Caco-2 (cell line): ENCODE measurements at regions not wholly inside any gene's neighbourhood (a gene's known extent, or its start where the extent isn't known, plus 50 kb on each side); places are given as distances from the start of the nearest gene placed in this dataset.

Source experiments
- BruUV-seq: library from RNA; stranded (reverse); fragments of 400-500 nt; replicated peaks from 2 replicates; lab custom pipeline; 2021; lab: Mats Ljungman, UMichigan
- CTCF ChIA-PET: fragments of 300-600 bp; sonication (Branson Sonifier 250); formaldehyde crosslinking; loops from one replicate; lab custom pipeline; 2022; ENCODE audit warnings: antibody characterized with exemption; lab: Charles Lee
- POLR2A ChIA-PET: fragments of 300-600 bp; sonication (Branson Sonifier 250); formaldehyde crosslinking; loops from one replicate; lab custom pipeline; 2022; ENCODE audit warnings: antibody characterized with exemption; lab: Charles Lee
- DNase-seq, 2 experiments: peaks; one replicate each; pipeline versions ENCODE4 v3.0.0 to v3.0.0-alpha.2; 2020 to 2022
- H3K27me3 ChIP-seq: replicated peaks from 2 replicates; pipeline ENCODE4 v1.6.0; 2011; ENCODE audit warnings: low read length; ENCODE audit not compliant: control insufficient read depth, insufficient read depth
- H3K36me3 ChIP-seq: 2 replicates; pipeline ENCODE4 v1.5.1; 2011; ENCODE audit warnings: low read length; ENCODE audit not compliant: control insufficient read depth, insufficient read depth
- H3K4me1 ChIP-seq: fragments of 250-450 bp; sonication (Bioruptor Pico); 2 replicates; pipeline ENCODE4 v1.5.1; 2020; ENCODE audit warnings: mild to moderate bottlenecking
- H3K4me3 ChIP-seq: 2 replicates; pipeline ENCODE4 v1.5.1; 2011; ENCODE audit warnings: low read depth, mild to moderate bottlenecking, control low read depth, low read length
- H3K9me3 ChIP-seq: fragments of 250-450 bp; sonication (Bioruptor Pico); 2 replicates; pipeline ENCODE4 v1.5.1; 2020; ENCODE audit warnings: mild to moderate bottlenecking, moderate library complexity
- H3K27ac Mint-ChIP-seq: one replicate; pipeline ENCODE4 v1.8.0; 2022; ENCODE audit warnings: mixed read lengths; ENCODE audit not compliant: unreplicated experiment
- H3K27me3 Mint-ChIP-seq: one replicate; pipeline ENCODE4 v1.8.0; 2022; ENCODE audit warnings: mixed read lengths; ENCODE audit not compliant: insufficient read depth, unreplicated experiment
- H3K36me3 Mint-ChIP-seq: one replicate; pipeline ENCODE4 v1.8.0; 2022; ENCODE audit warnings: mild to moderate bottlenecking, mixed read lengths; ENCODE audit not compliant: insufficient read depth, unreplicated experiment
- H3K4me1 Mint-ChIP-seq: one replicate; pipeline ENCODE4 v1.8.0; 2022; ENCODE audit warnings: low read depth, mixed read lengths; ENCODE audit not compliant: unreplicated experiment
- H3K4me3 Mint-ChIP-seq: one replicate; pipeline ENCODE4 v1.8.0; 2022; ENCODE audit warnings: mild to moderate bottlenecking, moderate library complexity, mixed read lengths; ENCODE audit not compliant: unreplicated experiment
- H3K9me3 Mint-ChIP-seq: one replicate; pipeline ENCODE4 v1.8.0; 2022; ENCODE audit warnings: mixed read lengths; ENCODE audit not compliant: unreplicated experiment
- intact Hi-C: fragments of 100-400 bp; cut with micrococcal nuclease; formaldehyde crosslinking; loops from one replicate; pipeline ENCODE4 v1.10.0; 2022; ENCODE audit not compliant: unreplicated experiment
- TF ChIP-seq, protein P1 (sequence below), 2 experiments: fragments of 200-600 bp in 1 of 2; IDR thresholded peaks; 1 replicate in 1 of 2; 2 replicates in 1 of 2; pipeline versions ENCODE4 v1.5.1 to v1.8.0; 2011 to 2022; ENCODE audit warnings: antibody characterized with exemption in 1 of 2, control low read depth in 1 of 2, inconsistent platforms in 1 of 2, low read depth in 1 of 2, low read length in 1 of 2, mild to moderate bottlenecking in 1 of 2, moderate library complexity in 1 of 2; ENCODE audit not compliant: insufficient read depth in 1 of 2, severe bottlenecking in 1 of 2, unreplicated experiment in 1 of 2

DNA sequence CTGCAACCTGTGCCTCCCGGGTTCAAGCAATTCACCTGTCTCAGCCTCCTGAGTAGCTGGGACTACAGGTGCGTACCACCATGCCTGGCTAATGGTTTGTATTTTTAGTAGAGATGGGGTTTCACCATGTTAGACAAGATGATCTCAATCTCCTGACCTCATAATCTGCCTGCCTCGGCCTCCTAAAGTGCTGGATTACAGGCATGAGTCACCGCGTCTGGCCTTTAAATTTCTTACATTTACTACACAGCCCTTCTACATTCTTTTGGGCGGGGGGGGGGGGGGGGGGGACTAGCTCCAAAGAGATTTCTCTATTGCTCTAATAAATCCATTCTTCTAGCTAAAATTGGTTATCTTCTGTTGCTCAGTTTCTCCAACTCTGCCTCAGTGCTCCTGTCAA is 964.9 kb upstream of the ACVR2A start:
- Mint-ChIP-seq H3K27me3 (no peaks in the 10 kb centered on the region), H3K9me3 (peaks cover 10% of the 10 kb centered on the region), H3K36me3 (no peaks in the 10 kb centered on the region), H3K4me3 (no peak overlapping the region), H3K4me1 (no peaks in the 10 kb centered on the region), H3K27ac (no peak overlapping the region)
- BruUV-seq = no TSS peak
- CTCF ChIA-PET = no interaction called here
- H3K27me3 ChIP-seq = no peaks in the 10 kb centered on the region
- no peaks in the 10 kb centered on the region for H3K9me3 ChIP-seq
- TF ChIP-seq, protein P1, sequence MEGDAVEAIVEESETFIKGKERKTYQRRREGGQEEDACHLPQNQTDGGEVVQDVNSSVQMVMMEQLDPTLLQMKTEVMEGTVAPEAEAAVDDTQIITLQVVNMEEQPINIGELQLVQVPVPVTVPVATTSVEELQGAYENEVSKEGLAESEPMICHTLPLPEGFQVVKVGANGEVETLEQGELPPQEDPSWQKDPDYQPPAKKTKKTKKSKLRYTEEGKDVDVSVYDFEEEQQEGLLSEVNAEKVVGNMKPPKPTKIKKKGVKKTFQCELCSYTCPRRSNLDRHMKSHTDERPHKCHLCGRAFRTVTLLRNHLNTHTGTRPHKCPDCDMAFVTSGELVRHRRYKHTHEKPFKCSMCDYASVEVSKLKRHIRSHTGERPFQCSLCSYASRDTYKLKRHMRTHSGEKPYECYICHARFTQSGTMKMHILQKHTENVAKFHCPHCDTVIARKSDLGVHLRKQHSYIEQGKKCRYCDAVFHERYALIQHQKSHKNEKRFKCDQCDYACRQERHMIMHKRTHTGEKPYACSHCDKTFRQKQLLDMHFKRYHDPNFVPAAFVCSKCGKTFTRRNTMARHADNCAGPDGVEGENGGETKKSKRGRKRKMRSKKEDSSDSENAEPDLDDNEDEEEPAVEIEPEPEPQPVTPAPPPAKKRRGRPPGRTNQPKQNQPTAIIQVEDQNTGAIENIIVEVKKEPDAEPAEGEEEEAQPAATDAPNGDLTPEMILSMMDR (IDR thresholded peaks at IDR 0.05; ENCODE audit: insufficient read depth in 1 of 2, low read depth in 1 of 2, low read length in 1 of 2, severe bottlenecking in 1 of 2, unreplicated experiment in 1 of 2) = no peak
- H3K36me3 ChIP-seq = no peaks in the 10 kb centered on the region
- POLR2A ChIA-PET = no interaction called here
- intact Hi-C loops = no loop called here
- H3K4me3 ChIP-seq = no peak overlapping the region
- no peak for DNase-seq
- no peaks in the 10 kb centered on the region for H3K4me1 ChIP-seq

DNA sequence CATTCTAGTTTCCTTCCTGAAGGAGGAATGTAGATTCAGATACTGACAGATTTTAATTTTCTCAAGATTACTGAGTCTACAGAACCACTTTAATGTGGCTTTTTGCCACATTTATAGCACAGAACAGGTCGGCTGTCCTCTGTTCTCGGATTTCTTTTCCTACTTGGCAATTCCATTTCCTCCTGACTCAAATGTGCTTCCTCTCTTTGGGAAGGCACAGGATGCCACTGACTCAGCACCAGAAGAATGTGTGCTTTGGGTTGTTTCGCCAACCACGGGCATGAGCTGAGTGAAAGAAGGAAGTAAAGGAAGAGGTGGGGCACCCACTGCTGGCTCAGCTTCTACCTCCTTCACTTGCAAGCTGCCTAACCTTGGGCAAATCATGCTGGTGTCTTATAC is 970.6 kb upstream of the ACVR2A start:
- Histone ChIP-seq H3K4me1 (no peaks in the 10 kb centered on the region), H3K36me3 (no peaks in the 10 kb centered on the region), H3K4me3 (no peak overlapping the region), H3K27me3 (no peaks in the 10 kb centered on the region), H3K9me3 (no peaks in the 10 kb centered on the region)
- ChIA-PET POLR2A (no interaction called here), CTCF (no interaction called here)
- no peak for DNase-seq
- BruUV-seq = no TSS peak
- Mint-ChIP-seq H3K4me3 (no peak overlapping the region), H3K9me3 (no peaks in the 10 kb centered on the region), H3K36me3 (no peaks in the 10 kb centered on the region), H3K27me3 (no peaks in the 10 kb centered on the region), H3K27ac (no peak overlapping the region), H3K4me1 (no peaks in the 10 kb centered on the region)
- intact Hi-C loops = no loop called here
- TF ChIP-seq, protein P1 (IDR thresholded peaks at IDR 0.05; ENCODE audit: insufficient read depth in 1 of 2, low read depth in 1 of 2, low read length in 1 of 2, severe bottlenecking in 1 of 2, unreplicated experiment in 1 of 2) = no peak

DNA sequence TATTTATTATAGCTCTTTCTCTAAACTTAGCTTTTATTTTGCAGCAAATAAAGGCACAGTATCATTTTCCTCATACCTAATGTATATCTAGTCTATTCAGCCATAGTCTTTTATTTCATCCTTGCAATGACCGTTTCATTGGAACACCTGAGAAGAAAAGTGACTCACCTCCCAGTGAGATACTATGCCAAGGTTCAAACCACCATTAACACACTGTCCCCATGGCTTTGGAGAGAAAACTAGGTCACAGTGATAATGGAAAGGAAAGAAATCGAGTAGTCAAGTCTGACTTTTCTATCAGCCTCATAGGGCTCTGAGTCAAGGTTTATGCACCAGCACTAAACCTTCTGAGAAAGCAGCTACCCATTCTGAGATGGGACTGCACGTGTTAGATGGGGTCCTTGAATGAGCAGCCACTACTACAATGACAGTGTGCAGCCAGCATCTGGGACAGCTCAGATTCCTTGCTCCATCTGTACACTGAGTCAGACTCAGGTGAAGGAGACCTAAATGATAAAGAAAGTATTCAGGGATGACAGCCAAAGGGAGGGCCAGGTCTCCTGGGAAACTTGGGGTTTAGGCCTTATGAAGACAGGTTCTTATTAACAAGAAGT is 971.1 kb upstream of the ACVR2A start:
- Mint-ChIP-seq H3K4me3 (no peak overlapping the region), H3K9me3 (no peaks in the 10 kb centered on the region), H3K27ac (no peak overlapping the region), H3K4me1 (no peaks in the 10 kb centered on the region), H3K27me3 (no peaks in the 10 kb centered on the region), H3K36me3 (no peaks in the 10 kb centered on the region)
- TF ChIP-seq, protein P1 (IDR thresholded peaks at IDR 0.05; ENCODE audit: insufficient read depth in 1 of 2, low read depth in 1 of 2, low read length in 1 of 2, severe bottlenecking in 1 of 2, unreplicated experiment in 1 of 2) = no peak
- ChIA-PET CTCF (no interaction called here), POLR2A (no interaction called here)
- H3K27me3 ChIP-seq = no peaks in the 10 kb centered on the region
- no TSS peak for BruUV-seq
- no peak overlapping the region for H3K4me3 ChIP-seq
- no peak for DNase-seq
- no peaks in the 10 kb centered on the region for H3K36me3 ChIP-seq
- intact Hi-C loops = no loop called here
- H3K9me3 ChIP-seq = no peaks in the 10 kb centered on the region
- H3K4me1 ChIP-seq = no peaks in the 10 kb centered on the region
